GM21360 (cell line): ENCODE measurements at regions not wholly inside any gene's neighbourhood (a gene's known extent, or its start where the extent isn't known, plus 50 kb on each side); places are given as distances from the start of the nearest gene placed in this dataset.
A peak's percentile ranks its signal among the peaks of the same experiment; 100 is the strongest.
"Not testable (repeated sequence)": the region's sequence is repeated elsewhere in the genome, so short reads cannot be mapped to it uniquely, and the experiment has no call there.

Experiments used
- ATAC-seq: cut with Tn5 transposase; IDR thresholded peaks from one replicate; pipeline ENCODE4 v1.9.1; 2021; ENCODE audit warnings: mild to moderate bottlenecking, moderate library complexity; ENCODE audit not compliant: unreplicated experiment

- no peak for ATAC-seq
These were observed 268.8 kb upstream of the RASGEF1B start for GRCh38 chr4:81740487-81740886.

- ATAC-seq = no peak
These were observed 267.2 kb upstream of the RASGEF1B start for GRCh38 chr4:81738891-81739290.

DNA sequence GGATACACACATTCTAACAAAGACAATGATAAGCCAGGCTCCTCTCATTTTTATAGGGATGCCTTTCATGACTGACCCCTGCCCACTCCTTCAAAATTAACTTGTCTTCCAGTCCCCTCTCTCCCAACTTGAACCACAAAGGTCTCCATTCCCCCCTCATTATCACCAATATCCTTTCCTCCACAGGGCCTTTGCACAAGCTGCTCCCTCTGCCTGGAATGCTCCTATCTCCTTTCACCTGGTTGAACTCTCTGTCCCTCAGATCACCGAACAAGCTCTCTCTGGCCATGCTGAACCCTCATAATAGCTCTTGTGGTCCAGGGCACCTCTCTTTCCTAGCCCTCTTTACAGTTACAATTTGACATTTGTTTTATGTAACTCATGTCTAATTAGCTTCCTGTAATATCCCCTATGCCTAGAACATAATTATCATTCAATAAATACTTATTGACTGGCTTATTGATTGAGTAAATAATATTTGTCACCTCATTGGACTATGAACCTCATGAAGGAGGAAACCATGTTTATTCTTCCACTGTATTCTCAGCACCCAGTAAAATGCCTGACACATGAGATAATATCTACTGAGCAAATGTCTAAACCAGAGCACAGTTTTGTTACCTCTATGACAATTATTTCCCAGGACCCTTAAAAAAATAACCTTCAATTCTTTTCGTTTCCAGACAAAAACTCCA is 266.3 kb upstream of the RASGEF1B start:
- no peak for ATAC-seq

GRCh38 chr4:81736324-81736723 is 264.6 kb upstream of the RASGEF1B start:
- no peak for ATAC-seq

- no peak for ATAC-seq
These were observed 261.3 kb upstream of the RASGEF1B start for GRCh38 chr4:81732980-81733379.

GRCh38 chr4:81724925-81725329 is 253.2 kb upstream of the RASGEF1B start:
- peak; percentile 98 for ATAC-seq

DNA sequence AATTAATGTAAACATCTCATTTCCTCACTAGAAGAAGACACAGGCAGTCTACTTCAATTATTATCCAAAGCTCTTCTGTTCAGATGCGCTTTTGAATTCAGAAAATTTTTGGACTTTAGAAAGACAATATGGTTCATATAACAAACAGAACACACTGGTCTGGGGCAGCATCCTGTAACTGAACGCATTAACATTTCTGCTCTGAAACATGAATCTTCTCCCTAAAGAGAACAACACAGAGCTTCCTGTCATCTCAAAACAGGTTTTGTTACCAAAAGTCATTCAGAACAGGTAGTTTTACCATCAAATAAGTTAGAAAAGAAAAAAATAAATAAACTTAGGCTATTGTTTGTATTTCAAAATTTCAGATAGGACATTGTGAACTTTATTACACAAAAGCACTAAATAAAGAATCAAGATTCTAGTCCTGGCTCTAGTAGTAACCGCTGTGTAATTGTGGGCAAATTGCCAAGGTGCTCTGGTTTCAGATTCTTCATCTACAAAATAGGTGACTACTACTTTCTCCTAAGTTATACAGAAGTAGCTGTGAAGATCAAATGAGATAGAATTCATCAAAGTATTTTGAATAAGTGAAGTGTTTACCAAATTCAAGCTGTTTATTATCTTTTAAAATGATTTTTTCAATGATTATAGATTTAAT is 252.3 kb upstream of the RASGEF1B start:
- ATAC-seq = no peak

GRCh38 chr4:81723019-81723884 is 251.5 kb upstream of the RASGEF1B start:
- no peak for ATAC-seq

DNA sequence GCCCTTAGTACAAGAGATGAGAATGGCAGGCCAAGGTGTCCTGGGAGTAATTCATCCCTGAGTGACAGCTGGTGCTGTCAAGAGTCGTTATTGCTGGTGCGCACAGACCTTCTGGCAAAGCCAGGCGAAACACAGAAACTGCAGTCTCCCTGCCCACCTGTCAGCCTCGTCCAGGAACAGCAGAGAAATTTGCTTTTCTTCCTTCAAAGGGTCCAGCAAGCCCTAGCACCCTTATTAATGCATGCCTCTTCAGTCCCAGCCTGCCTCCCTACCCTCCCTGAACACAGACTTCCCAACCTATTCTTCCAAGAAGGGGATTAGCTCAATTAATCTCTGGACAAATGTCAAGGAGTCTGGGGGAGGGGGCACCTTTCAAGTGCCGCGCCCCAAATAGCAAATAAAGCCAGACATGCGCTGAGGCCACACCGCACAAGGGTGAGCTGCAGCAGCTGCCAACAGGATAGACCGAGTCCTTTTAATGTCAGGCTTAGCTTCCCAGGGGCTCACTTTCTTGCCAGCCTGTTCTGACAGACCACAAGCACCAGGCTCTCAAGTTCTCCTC is 250.7 kb upstream of the RASGEF1B start:
- no peak for ATAC-seq

DNA sequence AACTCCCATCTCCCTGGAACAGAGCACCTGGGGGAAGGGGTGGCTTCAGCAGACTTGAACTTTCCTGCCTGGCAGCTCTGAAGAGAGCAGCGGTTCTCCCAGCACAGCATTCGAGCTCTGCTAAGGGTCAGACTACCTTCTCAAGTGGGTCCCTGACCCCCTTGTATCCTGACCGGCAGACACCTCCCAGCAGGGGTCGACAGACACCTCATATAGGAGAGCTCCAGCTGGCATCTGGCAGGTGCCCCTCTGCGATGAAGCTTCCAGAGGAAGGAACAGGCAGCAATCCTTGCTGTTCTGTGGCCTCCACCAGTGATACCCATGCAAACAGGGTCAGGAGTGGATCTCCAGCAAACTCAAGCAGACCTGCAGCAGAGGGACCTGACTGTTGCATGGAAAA is 244.1 kb upstream of the RASGEF1B start:
- no peak for ATAC-seq

- not testable (repeated sequence) for ATAC-seq
These were observed 243.7 kb upstream of the RASGEF1B start for GRCh38 chr4:81715357-81715756.

GRCh38 chr4:81714291-81714690 is 242.6 kb upstream of the RASGEF1B start:
- no peak for ATAC-seq

- no peak for ATAC-seq
These were observed 241.0 kb upstream of the RASGEF1B start for GRCh38 chr4:81712714-81713113.

DNA sequence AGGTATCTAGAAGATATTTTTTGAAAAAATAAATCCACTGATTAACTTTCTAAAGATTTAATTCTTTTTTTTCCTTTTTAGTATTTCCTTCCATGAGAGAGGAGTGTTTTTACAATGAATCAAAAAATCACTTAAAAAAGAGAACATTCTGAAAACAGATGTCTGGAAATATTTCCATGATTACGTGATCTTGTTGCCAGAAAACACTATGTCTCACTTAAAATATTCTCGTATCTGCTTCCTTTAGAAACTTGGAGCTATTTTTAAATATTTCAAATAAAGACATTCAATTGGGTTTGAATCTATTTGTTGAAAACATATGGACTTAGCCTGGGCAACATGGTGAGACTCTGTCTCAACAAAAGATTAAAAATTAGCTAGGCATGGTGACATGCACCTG is 232.8 kb upstream of the RASGEF1B start:
- no peak for ATAC-seq

DNA sequence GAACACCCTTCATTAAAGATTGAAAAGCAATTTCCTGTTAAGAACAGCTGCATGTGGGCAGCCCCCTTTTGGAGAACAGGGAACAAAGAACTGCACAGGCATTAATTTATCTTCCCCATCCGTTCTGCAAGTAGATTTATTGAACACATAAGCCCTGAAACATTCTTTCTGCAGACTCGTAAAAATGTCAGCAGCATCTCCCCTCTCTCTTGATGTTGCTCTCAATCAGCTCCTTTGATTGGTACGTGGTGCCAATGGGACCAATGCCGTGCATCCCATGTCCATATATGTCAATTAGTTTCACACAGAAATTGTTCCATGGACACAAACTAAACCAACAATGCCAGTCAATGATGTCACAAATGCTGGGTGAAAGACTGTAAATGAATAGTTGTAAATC is 228.5 kb upstream of the RASGEF1B start:
- ATAC-seq = no peak

GRCh38 chr4:81698538-81699296 is 227.0 kb upstream of the RASGEF1B start:
- ATAC-seq = no peak

DNA sequence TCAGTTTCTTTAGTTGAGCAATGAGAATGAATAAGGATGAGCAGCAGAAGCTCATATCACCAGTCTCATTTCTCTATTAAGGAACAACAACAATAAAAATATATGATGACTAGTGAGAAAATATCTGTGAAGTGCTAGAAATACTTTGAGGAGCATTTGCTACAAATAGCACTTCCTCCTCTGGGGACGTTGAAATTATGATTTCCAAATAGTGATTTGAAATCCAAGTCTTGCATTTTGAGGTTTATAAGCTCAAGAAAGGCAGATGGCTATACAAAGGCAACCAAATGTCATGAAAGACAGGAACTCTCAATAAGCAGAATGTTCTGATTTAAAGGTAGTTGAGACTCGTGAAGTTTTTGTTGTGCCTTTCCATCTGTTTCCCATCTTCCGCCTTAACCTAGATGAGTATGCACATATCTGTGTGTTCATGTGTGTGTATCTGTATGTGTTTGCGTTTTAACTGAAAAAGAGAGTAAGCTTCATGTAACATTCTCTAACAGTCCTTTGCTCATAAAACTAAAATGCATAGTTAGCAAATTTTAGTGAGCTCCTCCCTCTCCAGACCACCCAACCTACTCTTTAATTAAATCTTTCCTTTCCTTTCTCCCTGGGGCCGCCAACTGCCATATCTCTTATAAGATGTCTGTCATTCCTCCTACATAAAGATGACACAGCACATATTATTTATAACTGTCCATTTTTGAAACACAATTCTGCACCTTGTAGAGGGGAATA is 222.6 kb upstream of the RASGEF1B start:
- ATAC-seq = no peak

GRCh38 chr4:81690871-81691270 is 219.2 kb upstream of the RASGEF1B start:
- no peak for ATAC-seq

- no peak for ATAC-seq
These were observed 216.4 kb upstream of the RASGEF1B start for GRCh38 chr4:81688085-81688484.

DNA sequence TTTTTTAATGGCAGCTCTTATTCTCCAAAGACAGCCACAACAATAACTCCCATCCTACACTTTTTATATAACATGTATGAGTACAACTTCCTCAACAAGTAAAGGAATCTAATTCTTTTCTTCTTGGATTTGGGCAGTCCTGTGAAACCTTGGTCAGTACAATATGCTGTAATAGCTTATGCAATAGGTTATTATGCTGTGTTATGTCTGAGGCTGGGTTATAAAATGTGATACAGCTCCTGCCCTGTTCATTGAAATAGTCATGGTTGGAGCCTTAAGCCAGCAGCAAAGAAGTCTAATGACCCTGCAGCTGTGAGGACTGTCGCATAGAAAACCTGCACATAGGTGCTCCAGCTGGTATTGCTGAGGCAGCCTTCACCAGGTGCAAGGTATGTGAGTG is 215.8 kb upstream of the RASGEF1B start:
- no peak for ATAC-seq
